Testis (tissue), 2 donors: ENCODE measurements at regions not wholly inside any gene's neighbourhood (a gene's known extent, or its start where the extent isn't known, plus 50 kb on each side); places are given as distances from the start of the nearest gene placed in this dataset.

ENCODE experiments used
- DNase-seq: peaks from one replicate; pipeline ENCODE4 v3.0.0-alpha.2; 2019
- H3K27ac ChIP-seq, 2 donors: fragments of 200-600 bp; sonication (generic); one replicate each; pipeline ENCODE4 v1.5.1; 2019
- H3K27me3 ChIP-seq: fragments of 200-600 bp; sonication (generic); one replicate; pipeline ENCODE4 v1.5.1; 2019
- H3K36me3 ChIP-seq: fragments of 200-600 bp; sonication (generic); one replicate; pipeline ENCODE4 v1.5.1; 2017; ENCODE audit warnings: low read depth; ENCODE audit errors: missing control alignments
- H3K4me1 ChIP-seq: fragments of 200-600 bp; sonication (generic); one replicate; pipeline ENCODE4 v1.5.1; 2019
- H3K4me3 ChIP-seq, 2 donors: fragments of 200-600 bp; sonication (generic); one replicate each; pipeline ENCODE4 v1.5.1; 2017 to 2019
- H3K9me3 ChIP-seq: fragments of 200-600 bp; sonication (generic); one replicate; pipeline ENCODE4 v1.5.1; 2017
- CTCF ChIP-seq, 3 experiments: fragments of 450-650 bp in 2 of 3; fragments of 200-600 bp in 1 of 3; sonication (generic) in 1 of 3; IDR thresholded peaks; one replicate each; pipeline ENCODE4 v1.5.1; 2016 to 2019; ENCODE audit warnings: antibody characterized with exemption in 3 of 3, mild to moderate bottlenecking in 2 of 3, moderate library complexity in 1 of 3
- POLR2A ChIP-seq: fragments of 450-650 bp; IDR thresholded peaks from one replicate; pipeline ENCODE4 v1.6.1; 2017; ENCODE audit warnings: antibody characterized with exemption, mild to moderate bottlenecking, moderate library complexity
- WGBS, 2 donors: methylation state at CpG; one replicate each; pipeline ENCODE4 v1.1.5; 2018; 5-methylcytosine and 5-hydroxymethylcytosine counted together
- intact Hi-C: fragments of 100-400 bp; cut with DNase I; formaldehyde crosslinking; loops from one replicate; pipeline ENCODE4 v1.15.1; 2023; ENCODE audit warnings: low total_unique reads

DNA sequence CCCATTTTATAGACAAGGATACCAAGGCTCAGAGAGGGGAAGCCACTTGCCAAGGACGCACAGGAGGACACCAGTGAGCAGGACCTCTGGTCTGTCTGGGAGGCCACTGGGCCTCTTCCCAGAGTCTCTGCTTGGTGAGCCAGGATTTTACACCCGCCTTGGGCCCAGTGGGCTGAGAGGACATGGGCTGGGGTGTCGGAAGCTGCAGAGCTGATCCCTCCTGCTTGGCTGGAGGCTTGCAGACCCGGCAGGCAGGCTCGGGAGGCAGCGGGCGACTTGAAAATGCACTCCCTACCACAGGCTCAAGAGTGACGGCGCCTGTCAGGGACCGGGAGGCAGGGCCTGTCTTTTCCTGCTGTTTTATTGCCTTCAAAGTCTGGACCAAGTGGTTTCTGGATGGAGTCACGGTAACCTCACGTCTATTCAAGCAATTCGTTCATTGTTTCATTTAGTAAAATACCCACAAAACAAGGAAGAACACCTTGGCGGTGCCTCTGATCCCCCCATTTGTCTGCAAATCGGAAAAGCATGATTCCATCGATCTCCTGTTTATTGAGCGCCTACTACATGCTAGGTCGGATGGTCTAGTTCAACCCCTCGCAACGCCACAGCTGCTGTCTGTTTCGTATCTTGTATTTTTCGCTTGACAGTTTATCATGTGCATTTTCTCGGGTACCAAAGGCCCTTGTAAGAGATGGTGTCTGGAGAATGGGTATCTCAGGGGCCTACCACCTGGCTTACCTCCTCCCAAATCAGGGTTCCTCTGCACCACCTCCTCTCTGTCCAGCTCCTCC is 108.1 kb upstream of the IER5L start:
- no peaks in the 10 kb centered on the region for H3K27me3 ChIP-seq
- intact Hi-C loops, result no loop called here
- whole genome bisulfite sequencing, 2 donors, result 90 to 92% methylated on average over 16 to 23 of the region's 23 CpGs
- DNase-seq, result peak; percentile 7
- no peaks in the 10 kb centered on the region for H3K9me3 ChIP-seq
- H3K4me3 ChIP-seq, result no peak overlapping the region
- H3K27ac ChIP-seq, result no peak overlapping the region
- no peak for TF ChIP-seq POLR2A
- no peak for TF ChIP-seq CTCF (IDR thresholded peaks at IDR 0.05)
- H3K4me1 ChIP-seq, result no peaks in the 10 kb centered on the region
- no peaks in the 10 kb centered on the region for H3K36me3 ChIP-seq

GRCh38 chr9:129285382-129285781 is 107.3 kb upstream of the IER5L start:
- WGBS, 2 donors, result 95 to 98% methylated on average over 7 of the region's 7 CpGs
- H3K27me3 ChIP-seq, result no peaks in the 10 kb centered on the region
- TF ChIP-seq CTCF (IDR thresholded peaks at IDR 0.05) (no peak), POLR2A (no peak)
- DNase-seq, result peak; percentile 8
- H3K4me1 ChIP-seq, result no peaks in the 10 kb centered on the region
- H3K36me3 ChIP-seq, result no peaks in the 10 kb centered on the region
- H3K27ac ChIP-seq, result no peak overlapping the region
- intact Hi-C loops, result no loop called here
- H3K9me3 ChIP-seq, result no peaks in the 10 kb centered on the region
- H3K4me3 ChIP-seq, result no peak overlapping the region

DNA sequence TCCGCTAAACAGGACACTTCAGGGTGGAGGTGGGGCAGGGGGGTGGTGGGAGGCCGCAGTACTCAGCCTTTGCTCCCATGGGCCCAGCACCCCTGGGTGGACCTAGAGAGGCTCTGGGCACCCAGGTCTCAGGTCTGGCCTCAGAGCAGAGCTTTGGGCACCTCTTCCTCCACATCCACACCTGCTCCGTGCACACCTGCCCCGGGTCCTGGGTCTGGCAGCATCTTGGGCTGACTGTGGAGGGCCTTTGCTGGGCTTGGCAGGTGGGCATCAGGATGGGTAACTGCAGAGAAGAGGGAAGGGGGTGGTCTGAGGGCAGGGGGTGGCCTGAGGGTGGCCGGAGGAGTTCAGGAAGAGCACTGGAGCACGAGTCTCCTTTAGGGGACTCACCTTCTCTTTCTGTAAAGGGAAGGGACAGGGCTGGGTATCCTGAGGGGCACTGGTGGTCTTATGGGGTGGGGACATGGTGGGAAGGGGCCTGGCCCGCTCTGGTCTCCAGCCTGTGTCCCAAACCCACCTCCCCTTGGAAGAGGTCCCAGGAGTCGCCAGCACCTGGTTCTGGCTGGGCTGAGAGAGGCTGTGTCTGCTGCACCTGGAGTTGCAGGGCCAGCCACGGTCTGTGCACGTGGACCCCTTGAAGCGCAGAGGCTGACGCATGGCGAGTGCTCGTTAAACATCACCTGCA is 106.7 kb upstream of the IER5L start:
- no peaks in the 10 kb centered on the region for H3K27me3 ChIP-seq
- H3K9me3 ChIP-seq, result no peaks in the 10 kb centered on the region
- intact Hi-C loops, result no loop called here
- no peaks in the 10 kb centered on the region for H3K36me3 ChIP-seq
- no peak overlapping the region for H3K27ac ChIP-seq
- no peak overlapping the region for H3K4me3 ChIP-seq
- no peaks in the 10 kb centered on the region for H3K4me1 ChIP-seq
- peak; percentile 11 for DNase-seq
- no peak for TF ChIP-seq POLR2A
- TF ChIP-seq CTCF (IDR thresholded peaks at IDR 0.05), result no peak
- 89 to 91% methylated on average over 12 to 14 of the region's 14 CpGs for WGBS, 2 donors

DNA sequence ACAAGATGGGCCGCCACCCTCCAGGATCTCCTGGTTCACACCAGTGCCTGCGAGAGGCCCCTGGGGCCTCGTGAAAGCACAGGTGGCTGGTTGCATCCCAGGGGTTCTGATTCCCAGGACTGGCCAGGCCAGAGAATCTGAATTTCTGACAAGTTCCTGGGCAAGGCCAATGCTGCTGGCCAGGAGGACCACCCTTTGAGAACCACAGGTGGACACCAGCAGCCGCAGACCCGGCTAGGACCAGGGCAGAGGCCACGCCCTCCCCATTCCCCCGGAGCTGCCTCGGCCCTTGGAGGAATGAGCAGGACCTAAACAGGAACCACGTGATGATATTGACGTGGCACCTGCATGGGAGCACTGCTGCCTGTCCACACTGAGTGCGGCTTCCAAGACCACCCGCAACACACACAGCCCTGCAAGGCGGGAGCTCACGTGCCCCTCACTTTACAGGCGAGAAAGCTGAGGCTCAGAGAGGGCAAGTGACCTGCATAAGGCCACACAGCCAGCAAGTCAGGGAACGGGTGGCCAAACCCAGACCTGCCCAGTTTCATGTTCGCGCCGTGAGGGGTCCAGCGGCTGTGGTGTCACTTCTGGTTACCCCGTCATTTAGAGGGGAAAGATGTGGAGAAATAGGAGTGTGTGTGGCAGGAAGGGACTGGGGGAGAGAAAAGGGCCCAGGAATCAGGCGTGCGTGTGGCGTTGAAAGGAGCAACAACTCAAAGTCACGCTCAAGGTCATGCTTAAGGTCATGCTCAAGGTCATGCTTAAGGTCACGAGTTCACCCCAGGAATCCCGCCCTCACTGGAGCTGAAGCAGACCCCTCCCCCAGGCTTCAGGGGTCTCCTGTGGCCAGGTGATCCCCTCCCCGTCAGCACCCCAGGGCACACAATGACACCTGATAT is 105.9 kb upstream of the IER5L start:
- H3K4me3 ChIP-seq, result no peak overlapping the region
- 90 to 91% methylated on average over 25 to 28 of the region's 28 CpGs for WGBS, 2 donors
- DNase-seq, result peak; percentile 9
- H3K27me3 ChIP-seq, result no peaks in the 10 kb centered on the region
- no peaks in the 10 kb centered on the region for H3K4me1 ChIP-seq
- H3K36me3 ChIP-seq, result no peaks in the 10 kb centered on the region
- intact Hi-C loops, result no loop called here
- no peaks in the 10 kb centered on the region for H3K9me3 ChIP-seq
- no peak overlapping the region for H3K27ac ChIP-seq
- no peak for TF ChIP-seq POLR2A
- TF ChIP-seq CTCF (IDR thresholded peaks at IDR 0.05), result no peak
